Sciatic nerve (tissue), 2 donors: ENCODE measurements at regions not wholly inside any gene's neighbourhood (a gene's known extent, or its start where the extent isn't known, plus 50 kb on each side); places are given as distances from the start of the nearest gene placed in this dataset.

Experiments used
- ATAC-seq: fragments of 200-7000 bp; cut with Tn5 transposase; one replicate; pipeline ENCODE4 v1.9.1; 2020; ENCODE audit warnings: mild to moderate bottlenecking, moderate library complexity
- DNase-seq: peaks from one replicate; pipeline ENCODE4 v3.0.0-alpha.2; 2020; ENCODE audit warnings: low spot score
- intact Hi-C: fragments of 100-400 bp; cut with DNase I; formaldehyde crosslinking; loops from one replicate; pipeline ENCODE4 v1.14.2; 2022
- donor health status: DM: no; HTN: no; CAD: no.
- donor health status: DM: no; HTN: no; CAD: no.

- intact Hi-C loops: no loop called here
- ATAC-seq: no peak
Measured at GRCh38 chr7:30212701-30213111, 71.7 kb upstream of the ZNRF2 start.

GRCh38 chr7:30213637-30214036, 70.8 kb upstream of the ZNRF2 start:
- DNase-seq (no peak), ATAC-seq (no peak)
- intact Hi-C loops: no loop called here

More at GRCh38 chr7:30212701-30213111, 71.7 kb upstream of the ZNRF2 start:
- no peak for DNase-seq

GRCh38 chr7:30214651-30215137, 69.7 kb upstream of the ZNRF2 start:
- ATAC-seq (no peak), DNase-seq (no peak)
- intact Hi-C loops: no loop called here

GRCh38 chr7:30221764-30222163, 62.6 kb upstream of the ZNRF2 start:
- intact Hi-C loops: no loop called here
- ATAC-seq: no peak
- no peak for DNase-seq

GRCh38 chr7:30222515-30223215, 61.7 kb upstream of the ZNRF2 start:
- ATAC-seq (no peak), DNase-seq (no peak)
- intact Hi-C loops: no loop called here

GRCh38 chr7:30223896-30224295, 60.5 kb upstream of the ZNRF2 start:
- DNase-seq (no peak), ATAC-seq (no peak)
- intact Hi-C loops: no loop called here

- intact Hi-C loops: no loop called here
- ATAC-seq (peak; percentile 86), DNase-seq (no peak)
Measured at GRCh38 chr7:30224511-30225062, 59.8 kb upstream of the ZNRF2 start.

GRCh38 chr7:30225863-30226613, 58.4 kb upstream of the ZNRF2 start:
- DNase-seq: peak; percentile 61
- peak; percentile 88 for ATAC-seq
- intact Hi-C loops: no loop called here

- no peak for ATAC-seq
- intact Hi-C loops: no loop called here
- DNase-seq: no peak
Measured at GRCh38 chr7:30226614-30227268, 57.7 kb upstream of the ZNRF2 start.

GRCh38 chr7:30231271-30231670, 53.1 kb upstream of the ZNRF2 start:
- ATAC-seq: no peak
- no peak for DNase-seq
- intact Hi-C loops: loop anchor here (5.0 kb wide), 1 partner anchor 1721 kb away; no protein-coding TSS in a partner anchor

GRCh38 chr7:30232391-30232790, 52.0 kb upstream of the ZNRF2 start:
- intact Hi-C loops: loop anchor here (5.0 kb wide), 1 partner anchor 1720 kb away; no protein-coding TSS in a partner anchor
- ATAC-seq: no peak
- DNase-seq: no peak
